HG03060 (cell line): ENCODE measurements at regions not wholly inside any gene's neighbourhood (a gene's known extent, or its start where the extent isn't known, plus 50 kb on each side); places are given as distances from the start of the nearest gene placed in this dataset.

ENCODE experiments used
- ATAC-seq: cut with Tn5 transposase; IDR thresholded peaks from one replicate; pipeline ENCODE4 v1.9.1; 2021; ENCODE audit warnings: low read depth, moderate number of reproducible peaks; ENCODE audit not compliant: unreplicated experiment

GRCh38 chr4:30427932-30428331 is 292.2 kb upstream of the PCDH7 start:
- no peak for ATAC-seq

- ATAC-seq, result no peak
Measured at GRCh38 chr4:30429813-30430761, 290.1 kb upstream of the PCDH7 start.

DNA sequence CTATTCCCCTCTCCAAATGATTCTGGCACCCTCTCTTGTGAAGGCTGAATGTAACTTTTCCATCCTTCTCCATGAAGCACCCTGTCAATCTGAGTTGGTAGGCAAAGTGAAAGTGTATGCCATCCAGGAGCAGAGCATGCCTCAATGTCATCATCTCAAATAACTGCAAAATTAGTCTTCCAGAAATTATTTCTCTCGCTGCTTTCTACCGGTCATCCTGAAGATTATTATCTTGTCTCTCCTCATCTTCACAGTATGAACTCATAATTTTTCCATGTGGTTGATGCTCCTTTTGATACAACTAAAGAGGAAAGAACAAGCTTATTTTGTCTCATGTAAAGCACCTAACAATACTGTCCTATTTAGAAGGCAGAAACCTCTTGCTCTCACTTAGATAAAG is 285.5 kb upstream of the PCDH7 start:
- ATAC-seq, result no peak

- no peak for ATAC-seq
Measured at GRCh38 chr4:30436394-30436793, 283.8 kb upstream of the PCDH7 start.

GRCh38 chr4:30437316-30437715 is 282.9 kb upstream of the PCDH7 start:
- no peak for ATAC-seq

DNA sequence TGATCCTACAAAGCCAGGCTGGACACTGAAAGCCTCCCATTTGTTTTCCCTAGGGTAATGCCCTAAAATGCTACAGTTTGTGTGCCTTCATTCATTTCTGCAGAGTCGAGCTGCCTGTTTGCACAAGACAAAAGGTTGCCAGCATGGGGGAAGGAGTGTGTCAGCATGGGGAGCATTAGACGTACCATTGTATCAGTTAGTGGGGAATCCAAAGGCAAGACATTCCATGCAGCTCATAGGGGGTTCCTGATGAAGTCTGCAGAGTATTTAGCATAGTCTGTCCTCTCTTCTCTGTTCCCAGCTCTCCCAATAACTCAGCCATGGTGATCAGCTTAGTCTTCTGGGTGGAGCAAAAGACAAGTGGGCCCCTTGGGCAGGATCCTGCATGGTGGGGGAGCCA is 276.9 kb upstream of the PCDH7 start:
- no peak for ATAC-seq

GRCh38 chr4:30450474-30450873 is 269.7 kb upstream of the PCDH7 start:
- no peak for ATAC-seq

- ATAC-seq, result no peak
Measured at GRCh38 chr4:30454504-30454903, 265.7 kb upstream of the PCDH7 start.

- ATAC-seq, result no peak
Measured at GRCh38 chr4:30456716-30457115, 263.5 kb upstream of the PCDH7 start.

DNA sequence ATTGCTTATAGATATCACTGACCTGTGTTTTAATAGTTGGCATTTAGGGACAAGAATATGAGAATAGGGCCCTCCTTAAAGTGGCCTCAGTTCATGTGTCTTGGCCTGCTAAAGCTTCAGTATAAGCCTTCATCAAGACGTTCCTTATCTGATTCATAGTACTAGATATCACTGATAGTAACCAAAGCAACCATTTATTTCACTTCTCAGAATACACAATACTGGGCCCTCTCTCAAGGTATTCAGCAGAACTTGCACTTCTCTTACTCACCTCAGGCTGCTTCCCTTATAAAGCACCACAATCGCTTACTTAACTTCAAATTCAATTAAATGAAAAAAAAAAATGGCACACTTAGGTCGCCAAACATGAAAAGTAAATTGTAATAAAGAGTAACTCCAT is 259.4 kb upstream of the PCDH7 start:
- no peak for ATAC-seq

DNA sequence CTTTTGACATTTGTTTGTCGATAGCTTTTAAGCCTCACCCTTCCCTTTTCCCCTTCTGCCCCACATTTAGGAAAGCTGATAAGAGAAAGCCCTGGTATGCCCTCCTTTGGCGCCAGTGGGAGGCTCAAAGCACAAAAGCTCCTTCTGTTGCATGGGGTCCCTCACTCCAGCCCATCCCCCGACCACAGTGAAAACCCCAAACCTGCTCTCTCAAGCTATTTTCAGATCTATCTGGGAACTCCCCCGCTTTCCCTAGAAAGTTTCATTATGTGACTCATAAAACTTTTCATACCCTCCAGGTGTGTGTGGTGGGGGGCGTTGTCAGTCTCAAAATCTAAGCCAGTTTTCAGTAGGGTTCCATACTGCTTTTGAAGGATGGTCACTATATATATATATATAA is 259.0 kb upstream of the PCDH7 start:
- ATAC-seq, result no peak

DNA sequence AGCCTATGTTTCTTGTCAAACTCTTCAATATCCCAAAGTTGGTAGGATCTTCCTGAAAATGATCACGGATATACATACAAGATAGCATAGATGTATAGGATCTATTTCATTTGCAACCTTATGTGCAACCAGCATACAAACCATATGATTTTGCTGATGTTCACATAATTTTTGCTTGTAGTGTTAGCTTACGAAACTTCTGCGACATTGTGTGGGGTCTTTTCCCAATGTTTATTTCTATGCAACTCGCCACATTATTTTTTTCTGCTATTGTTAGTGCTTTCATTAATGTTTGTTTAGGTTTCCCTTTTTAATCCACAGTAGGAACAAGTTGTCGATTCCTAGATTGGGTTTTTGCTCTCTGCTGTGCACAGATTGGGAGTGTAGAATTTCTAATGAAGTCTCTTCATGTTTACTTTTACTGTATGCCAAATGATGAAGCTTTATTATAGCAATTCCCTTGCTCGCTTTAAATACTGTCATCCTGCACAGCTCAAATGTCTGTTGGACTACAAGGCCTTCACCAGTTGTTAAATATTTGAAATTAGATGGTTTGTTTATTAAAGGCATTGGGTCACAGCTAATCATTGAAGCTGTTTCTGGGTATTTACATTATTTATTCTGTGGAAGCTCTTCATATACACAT is 257.6 kb upstream of the PCDH7 start:
- ATAC-seq, result no peak

DNA sequence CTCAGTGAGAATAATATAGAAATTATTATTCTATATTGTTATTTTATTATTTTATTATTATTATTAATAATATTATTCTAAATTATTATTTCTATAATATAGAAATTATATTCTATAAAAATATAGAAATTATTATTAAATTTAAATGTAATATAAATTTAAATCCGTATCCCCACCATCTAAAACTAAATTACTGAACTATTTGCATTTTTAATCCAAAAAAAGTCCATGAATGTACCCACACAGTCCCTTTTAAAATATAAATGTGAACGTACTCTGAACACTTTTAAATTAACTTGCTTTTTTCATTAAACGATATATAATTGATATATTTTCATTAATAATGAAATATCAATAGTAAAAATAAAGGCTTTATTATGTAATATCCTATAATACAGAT is 248.3 kb upstream of the PCDH7 start:
- no peak for ATAC-seq

- no peak for ATAC-seq
Measured at GRCh38 chr4:30473225-30473624, 246.9 kb upstream of the PCDH7 start.

- ATAC-seq, result no peak
Measured at GRCh38 chr4:30495251-30495650, 224.9 kb upstream of the PCDH7 start.

DNA sequence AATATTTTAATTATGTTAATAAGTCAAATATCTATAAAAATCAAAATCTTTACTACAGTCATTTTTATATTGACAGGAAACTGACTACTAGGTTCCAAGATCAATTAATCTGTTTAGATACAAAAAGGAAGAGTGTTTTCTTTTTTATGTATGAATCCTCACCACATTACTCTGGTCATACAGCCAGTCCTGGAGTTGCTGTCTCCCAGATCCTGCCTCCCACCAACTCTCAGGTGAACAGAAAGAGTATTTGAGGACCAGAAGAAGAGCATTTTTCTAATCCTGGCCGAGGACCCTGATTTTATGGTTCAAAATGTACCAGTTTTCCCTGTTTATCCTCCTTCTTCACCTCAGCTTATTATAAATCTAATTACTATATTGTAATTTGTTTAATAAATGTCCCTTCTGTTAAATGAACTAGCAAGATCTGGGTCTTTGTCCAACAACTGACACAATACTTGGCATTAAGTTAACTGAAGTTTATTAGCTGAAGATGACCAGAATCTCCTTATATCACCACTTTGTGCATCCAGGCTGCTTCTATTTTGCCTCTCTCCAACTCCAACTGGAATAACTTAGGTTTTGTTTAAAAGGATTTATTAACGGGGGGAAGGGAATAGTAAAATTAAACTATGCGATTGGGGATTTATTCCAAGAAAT is 224.4 kb upstream of the PCDH7 start:
- ATAC-seq, result no peak

- no peak for ATAC-seq
Measured at GRCh38 chr4:30511751-30512150, 208.4 kb upstream of the PCDH7 start.

DNA sequence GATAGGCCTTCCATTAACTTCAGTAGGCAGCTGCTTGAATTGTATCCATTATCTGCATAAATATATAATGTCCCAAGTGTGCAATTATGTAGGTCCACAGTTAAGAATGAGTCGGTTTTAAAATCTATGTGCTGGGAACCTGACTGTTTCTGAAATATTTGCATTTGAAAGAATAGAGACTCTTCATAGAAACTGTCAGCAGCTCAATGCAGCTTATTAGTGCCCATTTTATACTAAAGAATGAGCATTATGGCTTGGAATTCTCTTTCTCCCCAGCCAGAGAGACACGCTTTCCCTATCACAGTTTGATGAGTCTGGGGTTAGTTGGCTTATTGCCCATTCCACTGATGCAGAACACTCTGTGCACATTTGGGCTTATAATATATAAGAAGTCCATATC is 202.0 kb upstream of the PCDH7 start:
- ATAC-seq, result no peak

DNA sequence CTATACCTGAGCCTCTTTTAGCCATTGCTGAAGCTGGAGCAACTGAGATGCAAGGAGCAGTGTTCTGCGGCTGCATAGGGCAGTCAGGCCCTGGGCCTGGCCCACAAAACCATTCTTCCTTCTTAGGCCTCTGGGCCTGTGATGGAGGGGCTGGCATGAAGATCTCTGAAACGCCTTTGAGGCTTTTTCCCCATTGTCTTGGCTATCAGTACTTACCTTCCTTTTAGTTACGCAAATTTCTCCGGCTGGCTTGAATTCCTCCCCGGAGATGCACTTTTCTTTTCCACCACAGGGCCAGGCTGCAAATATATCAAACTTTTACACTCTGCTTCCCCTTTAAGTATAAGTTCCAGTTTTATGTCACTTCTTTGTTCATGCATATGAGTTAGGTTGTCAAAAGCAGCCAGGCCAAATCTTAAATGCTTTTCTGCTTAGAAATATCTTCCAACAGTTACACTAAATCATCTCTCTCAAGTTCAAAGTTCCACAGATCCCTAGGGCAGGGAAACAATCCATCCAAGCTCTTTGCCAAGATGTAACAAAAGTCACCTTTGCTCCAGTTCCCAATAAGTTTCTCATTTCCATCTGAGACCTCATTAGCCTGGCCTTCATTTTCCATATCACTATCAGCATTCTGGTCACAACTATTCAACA is 194.4 kb upstream of the PCDH7 start:
- no peak for ATAC-seq

- no peak for ATAC-seq
Measured at GRCh38 chr4:30535255-30535654, 184.9 kb upstream of the PCDH7 start.

GRCh38 chr4:30536231-30536630 is 183.9 kb upstream of the PCDH7 start:
- no peak for ATAC-seq
